ENCODE measurements at regions not wholly inside any gene's neighbourhood (a gene's known extent, or its start where the extent isn't known, plus 50 kb on each side); places are given as distances from the start of the nearest gene placed in this dataset.

- H3K4me1 ChIP-seq (ENCODE audit: insufficient read depth, low read length, poor library complexity, severe bottlenecking): no peaks in the 10 kb centered on the region
- intact Hi-C loops (cut with micrococcal nuclease; ENCODE audit: unreplicated experiment): no loop called here
- ChIA-PET POLR2A (ENCODE audit: low non-redundant PET) (no interaction called here), CTCF (no interaction called here)
- no peaks in the 10 kb centered on the region for H3K9me3 ChIP-seq (ENCODE audit: low read depth, low read length, poor library complexity, severe bottlenecking)
- TF ChIP-seq CTCF (conservative IDR thresholded peaks at IDR 0.05; ENCODE audit: low read depth, low read length): no peak
- TF ChIP-seq EZH2 (IDR thresholded peaks at IDR 0.05; ENCODE audit: borderline replicate concordance, low read depth, low read length, poor library complexity, severe bottlenecking): no peak
- H3K36me3 ChIP-seq (ENCODE audit: insufficient read depth, low read length, poor library complexity, severe bottlenecking): no peaks in the 10 kb centered on the region
- H3K4me3 ChIP-seq (ENCODE audit: low read depth, low read length, poor library complexity, severe bottlenecking): no peak overlapping the region
- BruUV-seq (replicated peaks): no TSS peak
- DNase-seq (ENCODE audit: low spot score): no peak
- no peaks in the 10 kb centered on the region for H3K27me3 ChIP-seq (replicated peaks; ENCODE audit: insufficient read depth, low read depth, low read length, poor library complexity)
- no peak overlapping the region for H3K27ac ChIP-seq (ENCODE audit: low read depth, low read length, poor library complexity, severe bottlenecking)
Measured at GRCh38 chr7:19920705-19921104, 147.3 kb upstream of the TMEM196 start.

- TF ChIP-seq EZH2 (IDR thresholded peaks at IDR 0.05; ENCODE audit: borderline replicate concordance, low read depth, low read length, poor library complexity, severe bottlenecking) (no peak), CTCF (conservative IDR thresholded peaks at IDR 0.05; ENCODE audit: low read depth, low read length) (no peak)
- no peak for DNase-seq (ENCODE audit: low spot score)
- no peaks in the 10 kb centered on the region for H3K36me3 ChIP-seq (ENCODE audit: insufficient read depth, low read length, poor library complexity, severe bottlenecking)
- intact Hi-C loops (cut with micrococcal nuclease; ENCODE audit: unreplicated experiment): no loop called here
- no TSS peak for BruUV-seq (replicated peaks)
- H3K9me3 ChIP-seq (ENCODE audit: low read depth, low read length, poor library complexity, severe bottlenecking): no peaks in the 10 kb centered on the region
- H3K4me3 ChIP-seq (ENCODE audit: low read depth, low read length, poor library complexity, severe bottlenecking): no peak overlapping the region
- no peak overlapping the region for H3K27ac ChIP-seq (ENCODE audit: low read depth, low read length, poor library complexity, severe bottlenecking)
- POLR2A ChIA-PET (ENCODE audit: low non-redundant PET): no interaction called here
- no peaks in the 10 kb centered on the region for H3K27me3 ChIP-seq (replicated peaks; ENCODE audit: insufficient read depth, low read depth, low read length, poor library complexity)
- CTCF ChIA-PET: no interaction called here
- H3K4me1 ChIP-seq (ENCODE audit: insufficient read depth, low read length, poor library complexity, severe bottlenecking): no peaks in the 10 kb centered on the region
Measured at GRCh38 chr7:19920166-19920565, 146.7 kb upstream of the TMEM196 start.

- Histone ChIP-seq H3K9me3 (ENCODE audit: low read depth, low read length, poor library complexity, severe bottlenecking) (no peaks in the 10 kb centered on the region), H3K36me3 (ENCODE audit: insufficient read depth, low read length, poor library complexity, severe bottlenecking) (no peaks in the 10 kb centered on the region), H3K4me3 (ENCODE audit: low read depth, low read length, poor library complexity, severe bottlenecking) (no peak overlapping the region), H3K27ac (ENCODE audit: low read depth, low read length, poor library complexity, severe bottlenecking) (no peak overlapping the region), H3K27me3 (replicated peaks; ENCODE audit: insufficient read depth, low read depth, low read length, poor library complexity) (no peaks in the 10 kb centered on the region), H3K4me1 (ENCODE audit: insufficient read depth, low read length, poor library complexity, severe bottlenecking) (no peaks in the 10 kb centered on the region)
- CTCF ChIA-PET: no interaction called here
- no peak for TF ChIP-seq CTCF (conservative IDR thresholded peaks at IDR 0.05; ENCODE audit: low read depth, low read length)
- no peak for TF ChIP-seq EZH2 (IDR thresholded peaks at IDR 0.05; ENCODE audit: borderline replicate concordance, low read depth, low read length, poor library complexity, severe bottlenecking)
- no TSS peak for BruUV-seq (replicated peaks)
- POLR2A ChIA-PET (ENCODE audit: low non-redundant PET): no interaction called here
- intact Hi-C loops (cut with micrococcal nuclease; ENCODE audit: unreplicated experiment): no loop called here
- DNase-seq (ENCODE audit: low spot score): peak; percentile 1
Measured at GRCh38 chr7:19919261-19920095, 146.1 kb upstream of the TMEM196 start.
